GM12872 (cell line): ENCODE measurements at regions not wholly inside any gene's neighbourhood (a gene's known extent, or its start where the extent isn't known, plus 50 kb on each side); places are given as distances from the start of the nearest gene placed in this dataset.

Experiments
- CTCF ChIP-seq: IDR thresholded peaks from 3 replicates; pipeline ENCODE4 v1.5.1; 2011; ENCODE audit warnings: low read depth, mild to moderate bottlenecking, low read length, moderate library complexity; ENCODE audit not compliant: insufficient read depth

- TF ChIP-seq CTCF: no peak
Observed at GRCh38 chr20:57985278-57985677, 243.2 kb downstream of the ANKRD60 start.

DNA sequence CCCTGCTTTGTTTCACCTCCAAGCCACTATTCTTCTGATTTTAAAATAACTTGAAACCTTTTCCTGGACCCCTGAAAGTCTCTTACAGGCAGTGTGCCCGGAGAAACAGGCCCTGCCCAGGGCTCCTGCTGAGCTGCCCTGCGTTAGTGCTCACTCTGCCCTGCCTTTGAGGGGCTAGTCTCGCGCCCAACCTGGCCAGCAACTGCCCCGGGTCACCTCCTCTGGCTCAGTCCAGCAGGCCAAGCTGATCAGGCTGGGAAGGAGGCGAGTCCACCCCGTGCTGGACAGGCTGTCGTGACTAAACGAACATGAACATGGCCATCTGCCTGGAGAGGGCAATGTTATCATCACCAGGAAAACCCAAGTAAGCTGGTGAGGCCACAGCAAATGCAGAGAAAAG, 245.4 kb downstream of the ANKRD60 start:
- TF ChIP-seq CTCF: no peak

DNA sequence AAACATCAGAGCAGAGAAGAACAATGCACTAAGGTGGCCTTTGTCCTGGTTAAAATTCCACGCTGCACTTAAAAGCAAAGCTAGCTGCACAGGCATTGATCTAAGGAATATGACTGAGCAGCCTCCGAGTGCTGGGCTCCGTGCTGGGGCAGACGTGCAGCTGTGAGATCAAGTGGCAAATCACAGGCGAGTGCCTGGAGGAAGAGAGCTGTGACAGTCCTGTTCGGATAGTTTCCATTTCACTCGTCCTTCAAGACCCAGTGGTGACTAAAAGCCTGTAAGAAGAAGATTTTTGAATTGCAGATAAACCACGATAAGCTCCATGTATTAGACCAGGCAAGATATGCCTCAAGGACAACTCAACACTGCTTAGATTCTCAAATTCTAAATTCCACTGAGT, 247.9 kb downstream of the ANKRD60 start:
- TF ChIP-seq CTCF: no peak

DNA sequence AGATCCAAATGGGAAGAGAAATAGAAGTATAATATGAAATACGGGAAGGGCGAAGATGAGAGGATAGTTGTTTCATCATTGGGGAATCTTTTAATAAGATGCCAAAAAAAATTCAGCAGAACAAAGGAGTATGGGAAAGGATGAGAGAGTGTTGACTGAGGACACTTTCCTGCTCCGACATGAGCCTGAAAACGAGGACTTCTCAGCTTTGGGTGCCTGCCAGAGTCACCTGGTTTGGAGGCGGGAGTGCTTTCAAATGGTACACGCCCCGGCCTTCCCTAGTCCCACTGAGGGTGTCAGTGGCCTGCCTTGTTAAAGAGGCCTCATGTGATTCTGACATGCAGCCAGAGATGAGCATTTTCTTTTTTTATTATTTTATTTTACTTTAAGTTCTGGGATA, 250.9 kb downstream of the ANKRD60 start:
- no peak for TF ChIP-seq CTCF

DNA sequence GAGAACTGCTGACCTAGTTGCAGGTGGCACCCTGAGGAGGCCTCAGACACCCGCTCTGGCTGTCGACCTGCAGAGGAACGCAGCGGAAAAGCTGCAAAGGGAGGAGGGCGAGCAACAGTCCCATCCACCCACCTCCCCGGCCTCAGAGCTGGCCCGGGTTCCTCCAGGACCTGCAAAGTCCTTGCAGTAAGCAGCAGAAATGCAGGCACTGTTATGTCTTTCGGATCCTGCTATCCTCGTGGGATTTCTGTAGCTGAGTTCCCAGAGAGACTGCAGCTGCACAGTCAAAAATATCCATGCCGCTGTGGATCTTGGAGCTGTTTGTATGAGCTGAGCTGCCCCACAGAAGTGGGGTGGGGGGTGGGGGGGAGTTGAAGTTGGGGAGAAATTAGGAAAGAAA, 251.3 kb downstream of the ANKRD60 start:
- TF ChIP-seq CTCF: no peak

DNA sequence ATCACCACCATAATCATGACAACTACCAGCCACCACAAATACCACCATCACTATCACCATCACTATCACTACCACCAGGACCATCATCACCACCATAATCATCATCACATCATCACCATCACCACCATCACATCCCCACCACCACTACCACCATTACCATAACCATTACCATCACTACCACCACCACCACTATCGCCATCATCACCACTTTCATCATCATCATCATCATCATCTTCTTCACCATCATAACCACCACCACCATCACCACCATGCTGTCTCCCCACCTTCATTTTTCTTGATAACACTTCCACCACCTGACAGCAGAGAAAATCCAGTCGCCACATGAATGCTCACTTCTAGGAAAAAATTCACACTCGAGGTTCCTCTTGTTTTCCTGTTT, 253.6 kb downstream of the ANKRD60 start:
- TF ChIP-seq CTCF: no peak

- TF ChIP-seq CTCF: no peak
Observed at GRCh38 chr20:57973886-57974285, 254.6 kb downstream of the ANKRD60 start.

DNA sequence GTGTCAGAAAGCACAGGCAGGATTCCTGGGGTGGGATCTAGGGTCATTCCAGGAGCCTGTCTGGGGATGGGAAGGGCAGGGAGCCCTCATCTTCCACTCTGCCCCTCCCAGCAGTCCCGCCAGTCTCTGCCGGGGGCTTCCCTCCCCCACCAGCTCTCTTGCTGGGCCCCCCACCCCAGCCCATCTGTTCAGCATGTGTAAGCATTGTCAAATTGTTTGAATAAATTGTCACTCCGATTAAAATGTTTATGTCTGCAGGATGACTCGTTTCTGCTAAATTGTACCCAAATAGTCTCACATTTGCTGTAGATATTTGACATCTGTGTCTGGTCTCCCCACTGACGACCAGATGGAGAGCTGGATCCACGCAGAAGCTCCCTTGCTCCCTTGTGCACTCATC, 257.6 kb downstream of the ANKRD60 start:
- TF ChIP-seq CTCF: no peak
